ENCODE measurements at regions not wholly inside any gene's neighbourhood (a gene's known extent, or its start where the extent isn't known, plus 50 kb on each side); places are given as distances from the start of the nearest gene placed in this dataset.

- DNase-seq (ENCODE audit: low read depth) = no peak
Observed at GRCh38 chr2:122737429-122738077, 982.1 kb downstream of the TSN start.

- no peak for DNase-seq (ENCODE audit: low read depth)
Observed at GRCh38 chr2:122739732-122740593, 984.5 kb downstream of the TSN start.

GRCh38 chr2:122740594-122740948 lies 985.1 kb downstream of the TSN start:
- no peak for DNase-seq (ENCODE audit: low read depth)

GRCh38 chr2:122741403-122741802 lies 986.0 kb downstream of the TSN start:
- DNase-seq (ENCODE audit: low read depth) = no peak

- DNase-seq (ENCODE audit: low read depth) = no peak
Observed at GRCh38 chr2:122743021-122743675, 987.7 kb downstream of the TSN start.

- DNase-seq (ENCODE audit: low read depth) = no peak
Observed at GRCh38 chr2:122745603-122746002, 990.2 kb downstream of the TSN start.

- no peak for DNase-seq (ENCODE audit: low read depth)
Observed at GRCh38 chr2:122747670-122748069, 992.2 kb downstream of the TSN start.

GRCh38 chr2:122748552-122749011 lies 993.1 kb downstream of the TSN start:
- DNase-seq (ENCODE audit: low read depth) = no peak

GRCh38 chr2:122749405-122749804 lies 994.0 kb downstream of the TSN start:
- DNase-seq (ENCODE audit: low read depth) = no peak

GRCh38 chr2:122750095-122750494 lies 994.6 kb downstream of the TSN start:
- no peak for DNase-seq (ENCODE audit: low read depth)

GRCh38 chr2:122750808-122751207 lies 995.4 kb downstream of the TSN start:
- DNase-seq (ENCODE audit: low read depth) = no peak

GRCh38 chr2:122753336-122753735 lies 997.9 kb downstream of the TSN start:
- DNase-seq (ENCODE audit: low read depth) = no peak

- DNase-seq (ENCODE audit: low read depth) = no peak
Observed at GRCh38 chr2:122754561-122754960, 999.1 kb downstream of the TSN start.

- no peak for DNase-seq (ENCODE audit: low read depth)
Observed at GRCh38 chr2:122755281-122755780, 999.9 kb downstream of the TSN start.

GRCh38 chr2:122758967-122759366 lies 1003.5 kb downstream of the TSN start:
- no peak for DNase-seq (ENCODE audit: low read depth)

- no peak for DNase-seq (ENCODE audit: low read depth)
Observed at GRCh38 chr2:122764014-122764413, 1008.6 kb downstream of the TSN start.

- no peak for DNase-seq (ENCODE audit: low read depth)
Observed at GRCh38 chr2:122780251-122780650, 1024.8 kb downstream of the TSN start.

GRCh38 chr2:122794100-122794499 lies 1038.6 kb downstream of the TSN start:
- no peak for DNase-seq (ENCODE audit: low read depth)

- no peak for DNase-seq (ENCODE audit: low read depth)
Observed at GRCh38 chr2:122795763-122796162, 1040.3 kb downstream of the TSN start.

- DNase-seq (ENCODE audit: low read depth) = no peak
Observed at GRCh38 chr2:122799391-122799790, 1043.9 kb downstream of the TSN start.

- DNase-seq (ENCODE audit: low read depth) = no peak
Observed at GRCh38 chr2:122800781-122801180, 1045.3 kb downstream of the TSN start.

GRCh38 chr2:122804494-122804893 lies 1049.0 kb downstream of the TSN start:
- DNase-seq (ENCODE audit: low read depth) = no peak

GRCh38 chr2:122805346-122805745 lies 1049.9 kb downstream of the TSN start:
- no peak for DNase-seq (ENCODE audit: low read depth)

Measured in stimulated activated CD4-positive, alpha-beta T cell treated with anti-CD3 and anti-CD28 coated beads, Interleukin-2, amount 100 ng/mL, for 4 hours (primary cell).